Fibroblast of the aortic adventitia (primary cell): ENCODE measurements at regions not wholly inside any gene's neighbourhood (a gene's known extent, or its start where the extent isn't known, plus 50 kb on each side); places are given as distances from the start of the nearest gene placed in this dataset.
A peak's percentile ranks its signal among the peaks of the same experiment; 100 is the strongest.

Source experiments
- DNase-seq: peaks from one replicate; pipeline ENCODE4 v3.0.0-alpha.2; 2010; ENCODE audit warnings: low read depth
- H3K4me3 ChIP-seq: 2 replicates; pipeline ENCODE4 v1.5.1; 2011; ENCODE audit warnings: low read depth, mild to moderate bottlenecking, control low read depth, low read length, moderate library complexity
- CTCF ChIP-seq: IDR thresholded peaks from 2 replicates; pipeline ENCODE4 v1.5.1; 2011; ENCODE audit warnings: mild to moderate bottlenecking, low read length, control low read depth, inconsistent platforms; ENCODE audit not compliant: insufficient read depth

- no peak for DNase-seq
- no peak overlapping the region for H3K4me3 ChIP-seq
- no peak for TF ChIP-seq CTCF
Observed at GRCh38 chrX:107556967-107557366, 71.3 kb upstream of the PRPS1 start.

GRCh38 chrX:107559506-107559905 is 68.8 kb upstream of the PRPS1 start:
- H3K4me3 ChIP-seq, result no peak overlapping the region
- no peak for DNase-seq
- no peak for TF ChIP-seq CTCF

GRCh38 chrX:107560041-107560440 is 68.3 kb upstream of the PRPS1 start:
- DNase-seq, result no peak
- no peak for TF ChIP-seq CTCF
- H3K4me3 ChIP-seq, result no peak overlapping the region

GRCh38 chrX:107560980-107561379 is 67.3 kb upstream of the PRPS1 start:
- no peak for TF ChIP-seq CTCF
- no peak for DNase-seq
- no peak overlapping the region for H3K4me3 ChIP-seq

GRCh38 chrX:107561468-107562215 is 66.7 kb upstream of the PRPS1 start:
- no peak for DNase-seq
- no peak overlapping the region for H3K4me3 ChIP-seq
- no peak for TF ChIP-seq CTCF

- H3K4me3 ChIP-seq, result no peak overlapping the region
- peak; percentile 87 for DNase-seq
- TF ChIP-seq CTCF, result no peak
Observed at GRCh38 chrX:107562482-107562881, 65.8 kb upstream of the PRPS1 start.

- H3K4me3 ChIP-seq, result no peak overlapping the region
- no peak for DNase-seq
- TF ChIP-seq CTCF, result no peak
Observed at GRCh38 chrX:107563824-107564223, 64.5 kb upstream of the PRPS1 start.
